GM12891 (cell line): ENCODE measurements at regions not wholly inside any gene's neighbourhood (a gene's known extent, or its start where the extent isn't known, plus 50 kb on each side); places are given as distances from the start of the nearest gene placed in this dataset.

Source experiments
- DNase-seq: peaks from one replicate; pipeline ENCODE4 v3.0.0; 2011; ENCODE audit warnings: low spot score; ENCODE audit not compliant: insufficient read length
- FAIRE-seq: peaks from 2 replicates; lab custom pipeline; 2011; peaks lifted over from hg19 to GRCh38; lab: Jason Lieb, UNC
- PAX5 ChIP-seq: IDR thresholded peaks from 2 replicates; pipeline ENCODE4 v1.6.1; 2011; ENCODE audit warnings: low read length, moderate library complexity, mild to moderate bottlenecking; ENCODE audit not compliant: insufficient read depth, severe bottlenecking
- POLR2A ChIP-seq: IDR thresholded peaks from 2 replicates; pipeline ENCODE4 v1.6.1; 2011; ENCODE audit warnings: low read depth, low read length, control low read depth
- POLR2AphosphoS5 ChIP-seq: IDR thresholded peaks from 2 replicates; pipeline ENCODE4 v1.6.1; 2011; ENCODE audit warnings: low read depth, low read length, control low read depth
- POU2F2 ChIP-seq: IDR thresholded peaks from 2 replicates; pipeline ENCODE4 v1.6.1; 2011; ENCODE audit warnings: low read depth, mild to moderate bottlenecking, control low read depth, low read length, moderate library complexity
- SPI1 ChIP-seq: IDR thresholded peaks from 2 replicates; pipeline ENCODE4 v1.6.1; 2011; ENCODE audit warnings: low read depth, low read length, control low read depth
- TAF1 ChIP-seq: IDR thresholded peaks from 2 replicates; pipeline ENCODE4 v1.6.1; 2011; ENCODE audit warnings: low read depth, low read length, control low read depth

DNA sequence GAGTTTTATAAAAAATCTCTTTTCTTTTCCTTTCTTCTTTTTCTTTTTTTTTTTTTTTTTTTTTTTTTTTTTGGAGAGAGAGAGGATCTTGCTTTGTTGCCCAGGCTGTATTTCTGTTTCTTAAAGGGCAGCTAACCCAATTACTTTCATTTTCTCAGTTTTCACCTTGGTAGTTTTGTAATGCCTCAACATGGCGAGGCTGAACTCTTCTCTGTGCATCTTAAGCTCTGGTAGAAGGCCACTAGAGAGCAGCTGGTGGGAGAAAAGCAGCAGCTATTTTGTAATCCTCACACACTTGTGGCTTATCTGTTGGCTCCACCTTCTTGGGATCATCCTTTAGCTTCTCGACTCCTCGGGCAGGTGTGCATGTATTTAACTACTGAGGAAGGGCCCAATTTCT, 152.2 kb upstream of the MEIS2 start:
- FAIRE-seq: no peak
- no peak for TF ChIP-seq TAF1
- no peak for TF ChIP-seq POLR2A
- TF ChIP-seq PAX5: no peak
- TF ChIP-seq SPI1: no peak
- no peak for TF ChIP-seq POU2F2
- no peak for TF ChIP-seq POLR2AphosphoS5
- no peak for DNase-seq

DNA sequence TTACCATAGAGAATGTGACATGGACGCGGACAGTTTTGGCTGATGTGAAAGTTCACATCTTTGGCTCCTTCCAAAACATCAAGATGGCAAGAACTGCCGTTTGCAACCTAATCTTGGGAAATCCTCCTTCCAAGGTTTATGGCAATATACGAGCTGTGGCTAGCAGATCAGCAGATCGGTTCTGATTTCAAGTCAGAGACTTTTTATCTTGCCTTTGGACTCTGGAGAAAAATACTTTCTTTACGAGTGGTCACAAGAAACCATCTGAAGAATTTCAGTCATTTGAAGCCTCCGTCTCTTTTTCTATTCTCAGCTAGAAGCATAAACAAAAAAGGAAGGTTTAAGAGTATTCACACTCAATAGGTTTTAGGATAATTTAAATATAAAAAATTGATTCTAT, 153.5 kb upstream of the MEIS2 start:
- TF ChIP-seq TAF1 (no peak), POLR2AphosphoS5 (no peak), POLR2A (no peak), POU2F2 (no peak)
- FAIRE-seq: no peak

DNA sequence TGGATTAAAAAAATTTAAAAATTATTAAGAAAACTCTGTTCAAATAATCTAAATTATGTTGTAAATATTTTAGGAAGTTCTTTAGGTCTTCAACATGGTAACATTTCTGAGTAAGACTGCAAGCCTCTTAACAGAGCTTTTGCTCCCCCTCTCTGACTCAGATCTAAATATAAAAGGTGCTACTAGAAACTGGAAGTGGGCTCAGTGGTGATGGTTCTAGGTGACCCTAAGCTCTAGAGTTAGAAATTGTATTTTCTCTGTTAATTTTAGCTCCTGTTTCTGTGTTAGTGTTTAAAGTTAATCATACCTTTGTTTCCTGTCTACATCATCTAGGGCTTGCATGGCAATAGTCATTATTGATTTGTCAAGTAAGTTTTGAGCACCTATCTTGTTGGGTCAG, 159.9 kb upstream of the MEIS2 start:
- FAIRE-seq: no peak
- no peak for TF ChIP-seq TAF1
- TF ChIP-seq POLR2AphosphoS5: no peak
- no peak for TF ChIP-seq PAX5
- no peak for TF ChIP-seq POU2F2
- no peak for TF ChIP-seq POLR2A
- TF ChIP-seq SPI1: no peak

More for the DNA sequence above, 153.5 kb upstream of the MEIS2 start:
- no peak for DNase-seq

DNA sequence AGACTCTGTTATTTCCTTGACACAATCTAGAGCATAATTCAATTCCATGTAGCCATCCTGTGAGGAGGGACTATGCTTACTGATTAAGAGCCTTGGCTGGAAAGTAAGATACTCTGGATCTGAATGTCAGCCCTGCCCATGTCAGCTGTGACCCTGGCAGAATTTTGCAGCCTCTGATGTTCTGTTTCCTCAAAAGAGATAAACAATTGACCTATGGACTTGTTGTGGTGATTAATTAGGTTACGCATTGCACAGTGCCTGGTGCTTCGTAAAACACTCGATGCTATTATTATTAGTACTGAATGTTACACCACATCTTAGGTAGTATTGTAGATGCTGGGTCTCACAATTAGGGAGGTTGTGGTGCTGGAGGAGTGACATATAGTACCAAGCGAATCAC, 161.3 kb upstream of the MEIS2 start:
- TF ChIP-seq PAX5 (no peak), POLR2AphosphoS5 (no peak), POU2F2 (no peak), TAF1 (no peak), POLR2A (no peak), SPI1 (no peak)
- FAIRE-seq (no peak), DNase-seq (no peak)

More for the DNA sequence above, 159.9 kb upstream of the MEIS2 start:
- DNase-seq: no peak

DNA sequence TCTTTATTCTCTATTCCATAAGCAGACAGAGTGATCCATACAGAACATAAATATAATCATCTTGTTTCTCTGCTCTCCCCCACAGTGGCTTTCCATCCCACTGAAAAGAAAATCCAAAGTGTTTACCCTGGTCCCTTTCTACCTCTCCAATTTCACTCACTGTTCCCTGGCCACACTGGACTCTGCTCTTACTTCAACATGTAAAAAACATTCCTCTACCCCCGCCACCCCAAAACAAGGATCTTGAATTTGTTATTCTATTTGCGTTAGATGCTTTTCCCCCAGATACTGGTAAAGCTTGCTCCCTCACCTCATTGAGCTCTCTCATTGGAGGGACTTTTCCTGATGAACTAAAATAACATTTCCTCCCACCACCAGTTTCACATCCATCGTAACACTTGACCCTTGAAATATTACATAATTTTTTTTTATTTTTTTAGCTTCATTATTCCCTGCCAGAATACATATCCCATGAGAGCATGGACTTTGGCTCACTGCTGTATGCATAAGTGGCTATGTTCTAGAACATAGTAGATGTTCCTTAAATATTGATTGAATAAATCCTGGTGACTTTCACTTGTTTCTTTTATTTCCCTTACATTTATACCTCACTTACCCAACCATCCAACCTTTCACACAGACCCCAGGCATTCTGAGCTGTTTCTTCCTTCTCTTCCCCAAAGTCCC, 162.7 kb upstream of the MEIS2 start:
- DNase-seq: no peak
- FAIRE-seq: no peak
- TF ChIP-seq SPI1 (no peak), POLR2A (no peak), POLR2AphosphoS5 (no peak), PAX5 (no peak), POU2F2 (no peak), TAF1 (no peak)

DNA sequence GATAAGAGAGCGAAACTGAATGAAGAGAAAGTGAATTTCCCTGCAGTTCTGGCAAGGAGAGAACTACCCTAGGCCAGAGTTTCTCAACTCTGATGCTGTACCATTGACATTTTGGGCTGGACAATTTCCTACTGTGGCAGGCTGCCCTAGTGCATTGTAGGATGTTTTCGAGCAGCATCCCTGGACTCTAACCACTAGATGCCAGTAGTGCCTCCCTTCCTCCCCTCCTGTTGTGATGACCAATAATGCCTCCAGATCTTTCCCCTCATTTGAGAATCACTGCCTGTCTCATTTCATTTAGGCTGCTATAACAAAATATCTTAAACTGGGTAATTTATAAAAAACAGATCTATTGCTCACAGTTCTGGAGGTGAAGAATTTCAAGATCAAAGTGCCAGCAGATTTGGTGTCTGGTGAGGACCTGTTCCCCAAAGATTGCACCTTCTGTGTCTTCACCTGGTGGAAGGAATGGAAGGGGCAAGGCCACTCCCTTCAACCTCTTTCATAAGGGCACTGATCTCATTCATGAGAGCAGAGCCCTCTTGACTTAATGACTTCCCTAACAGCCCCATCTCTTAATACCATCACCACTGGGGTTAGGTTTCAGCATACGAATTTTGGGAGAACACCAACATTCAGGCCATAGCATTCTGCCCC, 188.9 kb upstream of the MEIS2 start:
- FAIRE-seq: no peak
- TF ChIP-seq PAX5: no peak
- no peak for TF ChIP-seq POU2F2
- TF ChIP-seq TAF1: no peak
- TF ChIP-seq POLR2AphosphoS5: no peak
- TF ChIP-seq POLR2A: no peak
- no peak for TF ChIP-seq SPI1

DNA sequence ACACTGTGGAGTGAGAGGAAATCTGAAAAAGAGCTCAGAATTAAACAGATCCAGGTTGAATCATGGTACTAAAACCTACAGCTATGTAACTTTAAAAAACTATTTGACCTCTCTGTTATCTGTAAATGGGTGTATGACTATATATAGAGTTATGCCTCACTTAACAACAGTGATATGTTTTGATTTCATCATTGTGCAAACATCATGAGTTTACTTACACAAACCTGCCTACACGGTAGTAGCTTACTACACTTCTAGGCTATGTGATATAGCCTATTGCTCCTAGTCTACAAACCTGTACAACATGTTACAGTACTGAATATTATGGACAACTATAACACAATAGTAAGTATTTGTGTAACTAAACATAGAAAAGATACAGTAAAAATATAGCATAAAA, 191.6 kb upstream of the MEIS2 start:
- FAIRE-seq (no peak), DNase-seq (no peak)
- TF ChIP-seq SPI1: no peak
- no peak for TF ChIP-seq PAX5
- TF ChIP-seq POLR2A: no peak
- TF ChIP-seq POU2F2: no peak
- no peak for TF ChIP-seq POLR2AphosphoS5
- TF ChIP-seq TAF1: no peak

More for the DNA sequence above, 188.9 kb upstream of the MEIS2 start:
- DNase-seq: no peak

DNA sequence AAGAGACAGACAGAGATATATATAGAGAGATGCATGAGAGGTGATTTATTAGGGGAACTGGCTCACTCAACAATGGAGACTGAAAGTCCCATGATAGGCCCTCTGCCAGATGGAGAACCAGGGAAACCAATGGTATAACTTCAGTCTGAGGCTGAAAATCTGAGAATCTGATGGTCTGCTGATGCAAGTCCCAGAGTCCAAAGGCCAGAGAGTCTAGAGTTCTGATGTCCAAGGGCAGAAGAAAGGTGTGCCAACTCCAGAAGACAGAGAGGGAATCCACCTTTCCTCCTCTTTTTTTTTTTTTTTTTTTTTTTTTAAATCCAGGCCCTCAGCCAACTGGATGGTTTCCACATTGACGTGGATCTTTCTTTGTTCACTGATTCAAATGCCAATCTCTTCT, 197.9 kb upstream of the MEIS2 start:
- DNase-seq (no peak), FAIRE-seq (no peak)
- TF ChIP-seq SPI1 (no peak), POLR2AphosphoS5 (no peak), TAF1 (no peak), PAX5 (no peak), POLR2A (no peak), POU2F2 (no peak)

DNA sequence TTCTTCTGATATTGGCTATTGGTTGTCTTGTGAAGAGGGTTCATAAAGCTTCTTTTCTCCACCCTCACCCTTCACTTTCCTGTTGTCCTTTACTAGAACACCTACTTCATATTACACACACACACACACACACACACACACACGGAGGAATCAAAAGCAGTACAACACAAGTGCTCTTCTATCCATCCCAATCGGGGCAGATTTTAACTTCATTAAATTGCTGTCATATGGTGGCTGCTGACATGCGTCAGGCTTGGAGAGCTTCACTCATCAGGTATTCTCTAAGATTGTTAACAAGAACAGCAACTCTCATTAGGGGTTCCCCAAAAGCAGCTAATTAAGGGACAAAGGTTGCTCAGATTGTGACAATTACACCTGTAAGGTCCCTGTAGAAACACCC, 239.1 kb upstream of the MEIS2 start:
- FAIRE-seq: no peak
- DNase-seq: no peak
- no peak for TF ChIP-seq TAF1
- TF ChIP-seq SPI1: no peak
- TF ChIP-seq POU2F2: no peak
- TF ChIP-seq PAX5: no peak
- TF ChIP-seq POLR2A: no peak
- no peak for TF ChIP-seq POLR2AphosphoS5

DNA sequence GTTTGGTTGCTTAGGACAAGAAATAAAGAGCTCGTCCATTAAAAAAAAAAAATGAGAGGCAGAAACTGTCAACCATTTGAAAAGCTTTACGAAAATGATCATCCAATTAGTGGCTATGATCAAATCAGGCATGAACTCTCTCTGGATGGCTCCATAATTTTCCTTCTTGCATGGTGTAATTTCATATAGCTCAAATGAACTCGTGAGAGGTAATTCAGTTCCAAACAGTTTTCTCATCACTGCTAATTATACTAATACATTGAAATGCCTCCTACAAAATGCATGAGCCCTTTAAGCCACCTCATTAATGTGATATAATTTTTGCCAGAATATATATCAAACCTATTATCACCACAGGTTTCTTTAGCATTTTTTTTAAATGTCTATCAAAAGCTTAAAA, 239.5 kb upstream of the MEIS2 start:
- DNase-seq (no peak), FAIRE-seq (no peak)
- TF ChIP-seq POLR2A (no peak), POLR2AphosphoS5 (no peak), TAF1 (no peak), POU2F2 (no peak), PAX5 (no peak), SPI1 (no peak)
